Fibroblast of mammary gland (primary cell): ENCODE measurements at regions not wholly inside any gene's neighbourhood (a gene's known extent, or its start where the extent isn't known, plus 50 kb on each side); places are given as distances from the start of the nearest gene placed in this dataset.

Source experiments
- DNase-seq: peaks from one replicate; pipeline ENCODE4 v3.0.0-alpha.2; 2010; ENCODE audit warnings: low read depth
- H3K4me3 ChIP-seq: 2 replicates; pipeline ENCODE4 v1.5.1; 2011; ENCODE audit warnings: low read depth, mild to moderate bottlenecking, low read length, moderate library complexity; ENCODE audit not compliant: control insufficient read depth
- TF ChIP-seq, protein P1 (sequence below): conservative IDR thresholded peaks from 2 replicates; pipeline ENCODE4 v1.5.1; 2011; ENCODE audit warnings: low read depth, low read length, inconsistent platforms; ENCODE audit not compliant: control insufficient read depth, insufficient read depth

DNA sequence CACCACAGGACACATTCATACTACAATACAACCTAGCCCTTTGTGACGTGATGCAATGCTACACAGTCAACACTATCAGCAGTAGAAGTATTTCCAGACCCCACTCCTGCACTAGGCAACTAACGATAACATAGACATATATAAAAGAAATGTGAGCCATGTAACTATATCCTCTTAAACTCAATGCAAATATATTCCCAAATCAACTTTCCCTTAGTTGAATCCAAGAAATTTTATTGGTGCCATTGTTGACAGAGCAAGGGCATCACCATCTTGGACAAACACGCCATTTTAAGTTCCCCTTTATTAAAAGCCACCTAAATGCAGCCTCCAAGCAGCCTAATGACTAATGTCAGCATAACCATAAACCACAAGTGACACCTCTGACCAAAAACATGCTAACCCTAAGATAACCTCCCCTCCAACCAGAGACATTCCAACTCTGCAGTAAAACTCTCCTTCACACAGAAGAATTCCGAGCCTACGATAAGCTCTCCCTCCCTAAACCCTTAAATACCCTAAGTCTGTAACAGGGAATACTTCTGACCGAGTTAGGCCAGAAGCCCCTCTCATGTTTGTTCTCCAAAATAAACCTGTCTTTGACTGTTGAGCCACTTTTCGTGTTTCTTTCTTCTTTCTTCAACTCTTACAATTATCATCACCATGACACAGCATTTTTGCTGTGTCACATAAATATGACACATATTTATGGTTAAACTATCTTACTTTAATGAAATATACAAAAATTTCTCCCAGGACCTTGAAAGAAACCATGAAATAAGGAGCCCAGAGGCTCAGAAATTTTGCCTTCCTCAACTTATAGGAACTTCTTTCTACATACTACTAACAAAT is 1497.8 kb downstream of the EFNA5 start:
- no peak overlapping the region for H3K4me3 ChIP-seq
- no peak for DNase-seq
- TF ChIP-seq, protein P1, sequence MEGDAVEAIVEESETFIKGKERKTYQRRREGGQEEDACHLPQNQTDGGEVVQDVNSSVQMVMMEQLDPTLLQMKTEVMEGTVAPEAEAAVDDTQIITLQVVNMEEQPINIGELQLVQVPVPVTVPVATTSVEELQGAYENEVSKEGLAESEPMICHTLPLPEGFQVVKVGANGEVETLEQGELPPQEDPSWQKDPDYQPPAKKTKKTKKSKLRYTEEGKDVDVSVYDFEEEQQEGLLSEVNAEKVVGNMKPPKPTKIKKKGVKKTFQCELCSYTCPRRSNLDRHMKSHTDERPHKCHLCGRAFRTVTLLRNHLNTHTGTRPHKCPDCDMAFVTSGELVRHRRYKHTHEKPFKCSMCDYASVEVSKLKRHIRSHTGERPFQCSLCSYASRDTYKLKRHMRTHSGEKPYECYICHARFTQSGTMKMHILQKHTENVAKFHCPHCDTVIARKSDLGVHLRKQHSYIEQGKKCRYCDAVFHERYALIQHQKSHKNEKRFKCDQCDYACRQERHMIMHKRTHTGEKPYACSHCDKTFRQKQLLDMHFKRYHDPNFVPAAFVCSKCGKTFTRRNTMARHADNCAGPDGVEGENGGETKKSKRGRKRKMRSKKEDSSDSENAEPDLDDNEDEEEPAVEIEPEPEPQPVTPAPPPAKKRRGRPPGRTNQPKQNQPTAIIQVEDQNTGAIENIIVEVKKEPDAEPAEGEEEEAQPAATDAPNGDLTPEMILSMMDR, result no peak

GRCh38 chr5:106171708-106172107 is 1499.0 kb downstream of the EFNA5 start:
- no peak overlapping the region for H3K4me3 ChIP-seq
- DNase-seq, result no peak
- TF ChIP-seq, protein P1, result no peak

- no peak for DNase-seq
- TF ChIP-seq, protein P1, result no peak
Observed at GRCh38 chr5:106171132-106171531, 1499.6 kb downstream of the EFNA5 start.

GRCh38 chr5:106167766-106168165 is 1503.0 kb downstream of the EFNA5 start:
- no peak overlapping the region for H3K4me3 ChIP-seq
- TF ChIP-seq, protein P1, result no peak
- no peak for DNase-seq

More at GRCh38 chr5:106171132-106171531, 1499.6 kb downstream of the EFNA5 start:
- no peak overlapping the region for H3K4me3 ChIP-seq

- H3K4me3 ChIP-seq, result no peak overlapping the region
- TF ChIP-seq, protein P1, result no peak
- DNase-seq, result no peak
Observed at GRCh38 chr5:106163233-106163632, 1507.5 kb downstream of the EFNA5 start.

- TF ChIP-seq, protein P1, result no peak
- DNase-seq, result no peak
- H3K4me3 ChIP-seq, result no peak overlapping the region
Observed at GRCh38 chr5:106159616-106160015, 1511.1 kb downstream of the EFNA5 start.

- TF ChIP-seq, protein P1, result no peak
- no peak overlapping the region for H3K4me3 ChIP-seq
- no peak for DNase-seq
Observed at GRCh38 chr5:106154280-106154716, 1516.4 kb downstream of the EFNA5 start.
